ENCODE measurements at regions not wholly inside any gene's neighbourhood (a gene's known extent, or its start where the extent isn't known, plus 50 kb on each side); places are given as distances from the start of the nearest gene placed in this dataset.

- POLR2A ChIA-PET: no interaction called here
- no peak for FAIRE-seq
Measured at GRCh38 chr2:194314042-194314441, 1343.0 kb upstream of the SLC39A10 start.

More at GRCh38 chr2:194314042-194314441, 1343.0 kb upstream of the SLC39A10 start:
- no peaks in the 10 kb centered on the region for H3K27me3 ChIP-seq (ENCODE audit: control insufficient read depth in 2 of 2, insufficient read depth in 2 of 2, low read length in 2 of 2)
- no peak overlapping the region for H3K4me3 ChIP-seq (replicated peaks in 1 of 3; ENCODE audit: insufficient read depth in 1 of 3, low read depth in 1 of 3, low read length in 3 of 3)
- no peak overlapping the region for H3K27ac ChIP-seq (ENCODE audit: insufficient read depth, low read depth, low read length)
- H3K9ac ChIP-seq (replicated peaks; ENCODE audit: extremely low read depth, insufficient read depth, low read length): no peak overlapping the region
- BruUV-seq (replicated peaks): no TSS peak
- no peak for DNase-seq (ENCODE audit: low read depth, low spot score)
- H3K79me2 ChIP-seq (ENCODE audit: control insufficient read depth, insufficient read depth, low read length): no peaks in the 10 kb centered on the region
- H4K20me1 ChIP-seq (replicated peaks; ENCODE audit: control insufficient read depth, extremely low read depth, insufficient read depth, low read length): no peaks in the 10 kb centered on the region
- H2AFZ ChIP-seq (ENCODE audit: low read depth, low read length): no peak overlapping the region
- intact Hi-C loops (cut with micrococcal nuclease): no loop called here
- TF ChIP-seq MYC (IDR thresholded peaks at IDR 0.05; ENCODE audit: low read depth, low read length) (no peak), GATA2 (IDR thresholded peaks at IDR 0.05; ENCODE audit: insufficient read depth, insufficient read length, low read depth, low read length) (no peak), POLR2AphosphoS5 (IDR thresholded peaks at IDR 0.05; ENCODE audit: insufficient read depth, low read depth, low read length) (no peak), EZH2 (IDR thresholded peaks at IDR 0.05; ENCODE audit: borderline replicate concordance, low read depth, low read length, severe bottlenecking) (no peak), FOS (IDR thresholded peaks at IDR 0.05; ENCODE audit: borderline replicate concordance, insufficient read depth, low read length) (no peak), JUN (IDR thresholded peaks at IDR 0.05; ENCODE audit: borderline replicate concordance, insufficient read depth, insufficient read length, low read depth) (no peak), POLR2A (IDR thresholded peaks at IDR 0.05; ENCODE audit: low read depth, low read length) (no peak), MAX (IDR thresholded peaks at IDR 0.05; ENCODE audit: insufficient read depth, insufficient read length) (no peak), CTCF (IDR thresholded peaks at IDR 0.05; ENCODE audit: extremely low read depth in 1 of 2, insufficient read depth in 1 of 2, low read depth in 1 of 2, low read length in 2 of 2) (no peak)
- dilution Hi-C loops (cut with MboI; ENCODE audit: extremely low pct_ligation_motif_present, low sequenced_read_pairs): no loop called here
- no peaks in the 10 kb centered on the region for H3K36me3 ChIP-seq (ENCODE audit: control insufficient read depth in 2 of 2, extremely low read depth in 1 of 2, insufficient read depth in 2 of 2, low read length in 2 of 2)
- no peaks in the 10 kb centered on the region for H3K9me3 ChIP-seq (replicated peaks; ENCODE audit: control insufficient read depth, insufficient read depth, low read length)
- no peak overlapping the region for H3K4me2 ChIP-seq (ENCODE audit: insufficient read depth, low read length)
- no peaks in the 10 kb centered on the region for H3K4me1 ChIP-seq (ENCODE audit: control insufficient read depth, extremely low read depth, insufficient read depth, low read length)
- no peaks in the 10 kb centered on the region for H3K9me1 ChIP-seq (replicated peaks; ENCODE audit: control insufficient read depth, extremely low read depth, insufficient read depth, low read length)
- CTCF ChIA-PET: no interaction called here

Measured in endothelial cell of umbilical vein (primary cell).